Adrenal gland (tissue), 9 donors: ENCODE measurements at regions not wholly inside any gene's neighbourhood (a gene's known extent, or its start where the extent isn't known, plus 50 kb on each side); places are given as distances from the start of the nearest gene placed in this dataset.

ENCODE experiments used
- DNase-seq, 7 donors: peaks; one replicate each; pipeline ENCODE4 v3.0.0-alpha.2; 2019 to 2020
- H3K27ac ChIP-seq, 5 donors: fragments of 200-600 bp; sonication (generic) in 4 of 5; 1 replicate in 3 of 5; 2 replicates in 2 of 5; pipeline versions ENCODE4 v1.5.1 to v1.8.0; 2016 to 2020; ENCODE audit warnings: mild to moderate bottlenecking in 1 of 5
- H3K27me3 ChIP-seq: fragments of 200-600 bp; 2 replicates; pipeline ENCODE4 v1.8.0; 2021
- H3K36me3 ChIP-seq, 2 donors: fragments of 200-600 bp; replicated peaks in 1 of 2; 1 replicate in 1 of 2; 2 replicates in 1 of 2; pipeline versions ENCODE4 v1.5.1 to v1.8.0; 2018 to 2022
- H3K4me1 ChIP-seq, 2 donors: fragments of 200-600 bp; replicated peaks in 1 of 2; 1 replicate in 1 of 2; 2 replicates in 1 of 2; pipeline versions ENCODE4 v1.5.1 to v1.8.0; 2018 to 2021
- H3K4me3 ChIP-seq, 4 donors: fragments of 200-600 bp; sonication (generic) in 3 of 4; one replicate each; pipeline ENCODE4 v1.5.1; 2016 to 2018
- H3K9me3 ChIP-seq, 3 donors: fragments of 200-600 bp; sonication (generic) in 1 of 3; replicated peaks in 1 of 3; 1 replicate in 2 of 3; 2 replicates in 1 of 3; pipeline versions ENCODE4 v1.5.1 to v1.8.0; 2016 to 2021
- POLR2A ChIP-seq, 2 donors: fragments of 450-650 bp; IDR thresholded peaks; one replicate each; pipeline ENCODE4 v1.6.1; 2017; ENCODE audit warnings: antibody characterized with exemption in 2 of 2, mild to moderate bottlenecking in 2 of 2, moderate library complexity in 1 of 2
- WGBS, 4 donors: extraction: QIAGEN DNeasy Blood & Tissue Kit in 2 of 4; methylation state at CpG; one replicate each; pipeline versions ENCODE4 v1.1.5 to v1.1.7; 2013 to 2017; 5-methylcytosine and 5-hydroxymethylcytosine counted together
- intact Hi-C, 2 donors: fragments of 100-400 bp; cut with DNase I; formaldehyde crosslinking; loops; one replicate each; pipeline versions ENCODE4 v1.14.1 to v1.15.0; 2022 to 2023
- TF ChIP-seq, protein P1 (sequence below), 6 experiments: fragments of 450-650 bp in 4 of 6; fragments of 200-600 bp in 2 of 6; sonication (generic) in 1 of 6; IDR thresholded peaks; 1 replicate in 5 of 6; 2 replicates in 1 of 6; pipeline versions ENCODE4 v1.5.1 to v1.8.0; 2016 to 2021; ENCODE audit warnings: antibody characterized with exemption in 6 of 6, mild to moderate bottlenecking in 2 of 6, moderate library complexity in 1 of 6
- donor health status: healthy with polysubstance abuse.
- donor health status: Bipolar disorder and iron deficiency.
- donor health status: DM: yes; HTN: yes; CAD: no.
- donor health status: DM: no; HTN: no; CAD: no.
- donor health status: DM: no; HTN: no; CAD: no.

- H3K27ac ChIP-seq = no peak overlapping the region
- DNase-seq = no peak
- intact Hi-C loops = no loop called here
- no peak overlapping the region for H3K4me3 ChIP-seq
- H3K27me3 ChIP-seq = no peaks in the 10 kb centered on the region
- H3K9me3 ChIP-seq = peaks cover 0 to 5% (median 0%) of the 10 kb centered on the region in 3 donors
- 70 to 85% (median 80%) methylated on average over 3 of the region's 3 CpGs for WGBS, 4 donors
- H3K4me1 ChIP-seq = no peaks in the 10 kb centered on the region
- TF ChIP-seq, protein P1, sequence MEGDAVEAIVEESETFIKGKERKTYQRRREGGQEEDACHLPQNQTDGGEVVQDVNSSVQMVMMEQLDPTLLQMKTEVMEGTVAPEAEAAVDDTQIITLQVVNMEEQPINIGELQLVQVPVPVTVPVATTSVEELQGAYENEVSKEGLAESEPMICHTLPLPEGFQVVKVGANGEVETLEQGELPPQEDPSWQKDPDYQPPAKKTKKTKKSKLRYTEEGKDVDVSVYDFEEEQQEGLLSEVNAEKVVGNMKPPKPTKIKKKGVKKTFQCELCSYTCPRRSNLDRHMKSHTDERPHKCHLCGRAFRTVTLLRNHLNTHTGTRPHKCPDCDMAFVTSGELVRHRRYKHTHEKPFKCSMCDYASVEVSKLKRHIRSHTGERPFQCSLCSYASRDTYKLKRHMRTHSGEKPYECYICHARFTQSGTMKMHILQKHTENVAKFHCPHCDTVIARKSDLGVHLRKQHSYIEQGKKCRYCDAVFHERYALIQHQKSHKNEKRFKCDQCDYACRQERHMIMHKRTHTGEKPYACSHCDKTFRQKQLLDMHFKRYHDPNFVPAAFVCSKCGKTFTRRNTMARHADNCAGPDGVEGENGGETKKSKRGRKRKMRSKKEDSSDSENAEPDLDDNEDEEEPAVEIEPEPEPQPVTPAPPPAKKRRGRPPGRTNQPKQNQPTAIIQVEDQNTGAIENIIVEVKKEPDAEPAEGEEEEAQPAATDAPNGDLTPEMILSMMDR (IDR thresholded peaks at IDR 0.05) = no peak
- TF ChIP-seq POLR2A (IDR thresholded peaks at IDR 0.05) = no peak
- H3K36me3 ChIP-seq = no peaks in the 10 kb centered on the region
These were observed 880.7 kb downstream of the LRRTM4 start for GRCh38 chr2:76641506-76641905.

- H3K9me3 ChIP-seq = peaks cover 0 to 5% (median 0%) of the 10 kb centered on the region in 3 donors
- 68 to 78% (median 72%) methylated on average over 1 of the region's 1 CpG for WGBS, 4 donors
- H3K36me3 ChIP-seq = no peaks in the 10 kb centered on the region
- intact Hi-C loops = no loop called here
- no peak overlapping the region for H3K27ac ChIP-seq
- no peak overlapping the region for H3K4me3 ChIP-seq
- no peak for DNase-seq
- TF ChIP-seq, protein P1 (IDR thresholded peaks at IDR 0.05) = no peak
- TF ChIP-seq POLR2A (IDR thresholded peaks at IDR 0.05) = no peak
- H3K4me1 ChIP-seq = no peaks in the 10 kb centered on the region
- H3K27me3 ChIP-seq = no peaks in the 10 kb centered on the region
These were observed 881.3 kb downstream of the LRRTM4 start for GRCh38 chr2:76640905-76641304.

DNA sequence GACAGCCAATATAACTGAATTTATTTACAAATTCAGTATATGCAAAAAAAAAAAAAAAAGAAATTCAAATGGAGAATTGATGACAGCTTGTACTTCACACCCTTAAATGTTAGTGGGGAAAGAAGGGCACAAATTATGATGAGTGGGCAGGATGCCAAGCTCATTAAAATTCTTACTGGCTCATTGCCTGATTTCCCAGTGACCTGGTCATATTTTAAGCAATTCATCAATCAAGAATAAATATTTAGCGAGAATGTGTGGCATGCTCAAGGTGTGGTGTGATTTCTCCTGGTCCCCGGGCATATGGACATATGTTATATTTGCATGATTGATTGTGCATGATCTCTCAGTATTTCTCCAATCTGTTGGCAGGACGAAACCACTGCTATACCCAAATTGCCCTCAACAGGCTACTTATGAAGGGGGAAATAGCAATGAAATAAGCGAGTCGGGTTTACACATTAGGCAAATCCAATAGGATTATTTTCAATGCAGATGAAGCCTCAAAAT, 883.0 kb downstream of the LRRTM4 start:
- no peak for TF ChIP-seq POLR2A (IDR thresholded peaks at IDR 0.05)
- TF ChIP-seq, protein P1 (IDR thresholded peaks at IDR 0.05) = no peak
- H3K4me3 ChIP-seq = no peak overlapping the region
- no peaks in the 10 kb centered on the region for H3K9me3 ChIP-seq
- no peaks in the 10 kb centered on the region for H3K27me3 ChIP-seq
- intact Hi-C loops = no loop called here
- H3K36me3 ChIP-seq = no peaks in the 10 kb centered on the region
- no peaks in the 10 kb centered on the region for H3K4me1 ChIP-seq
- no peak overlapping the region for H3K27ac ChIP-seq
- WGBS, 4 donors = 69 to 78% (median 72%) methylated on average over 5 of the region's 5 CpGs
- no peak for DNase-seq

DNA sequence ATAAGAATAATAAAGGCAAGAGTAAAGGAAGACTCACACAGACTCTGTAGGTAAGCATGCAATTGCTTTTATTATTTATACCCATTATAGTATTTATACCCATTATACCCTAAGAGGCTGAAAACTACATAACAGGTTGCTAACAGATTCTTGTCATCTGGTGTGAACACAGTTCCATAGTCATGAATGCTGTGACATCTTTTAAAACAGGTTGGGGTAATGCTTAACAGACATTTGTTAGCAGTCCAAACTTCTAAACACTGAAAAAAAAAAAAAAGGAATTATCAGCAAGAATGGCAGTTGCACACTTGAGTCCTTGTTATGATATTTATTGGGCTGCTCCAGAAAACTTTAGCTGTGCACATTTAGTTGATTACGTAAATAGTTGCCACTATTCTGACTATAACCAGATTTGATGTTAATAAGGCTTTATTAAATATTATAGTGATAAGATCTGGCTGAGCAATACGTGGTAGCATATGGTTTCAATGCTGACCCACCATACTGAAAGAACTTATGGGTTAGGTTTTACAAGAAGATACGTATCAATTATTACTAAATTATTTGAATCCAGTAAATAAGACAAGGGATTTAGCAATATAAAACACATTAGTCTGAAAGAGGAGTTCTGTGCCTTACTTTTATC, 888.8 kb downstream of the LRRTM4 start:
- intact Hi-C loops = no loop called here
- TF ChIP-seq, protein P1 (IDR thresholded peaks at IDR 0.05) = no peak
- no peak for TF ChIP-seq POLR2A (IDR thresholded peaks at IDR 0.05)
- 75 to 79% (median 77%) methylated on average over 3 of the region's 3 CpGs for WGBS, 4 donors

More for the DNA sequence above, 888.8 kb downstream of the LRRTM4 start:
- no peaks in the 10 kb centered on the region for H3K36me3 ChIP-seq
- no peak overlapping the region for H3K4me3 ChIP-seq
- no peak overlapping the region for H3K27ac ChIP-seq
- H3K9me3 ChIP-seq = no peaks in the 10 kb centered on the region
- no peaks in the 10 kb centered on the region for H3K27me3 ChIP-seq
- DNase-seq = no peak
- H3K4me1 ChIP-seq = no peaks in the 10 kb centered on the region
